T follicular helper cell (primary cell): ENCODE measurements at regions not wholly inside any gene's neighbourhood (a gene's known extent, or its start where the extent isn't known, plus 50 kb on each side); places are given as distances from the start of the nearest gene placed in this dataset.
"Not testable (repeated sequence)": the region's sequence is repeated elsewhere in the genome, so short reads cannot be mapped to it uniquely, and the experiment has no call there.

ENCODE experiments used
- DNase-seq: peaks from one replicate; pipeline ENCODE4 v3.0.0-alpha.2; 2020; ENCODE audit warnings: low read depth

GRCh38 chr10:29725133-29725720, 90.5 kb upstream of the SVIL start:
- no peak for DNase-seq

GRCh38 chr10:29723726-29724125, 89.0 kb upstream of the SVIL start:
- no peak for DNase-seq

- DNase-seq, result no peak
Measured at GRCh38 chr10:29722777-29723176, 88.0 kb upstream of the SVIL start.

- DNase-seq, result no peak
Measured at GRCh38 chr10:29720149-29720548, 85.4 kb upstream of the SVIL start.

- DNase-seq, result no peak
Measured at GRCh38 chr10:29719281-29719675, 84.5 kb upstream of the SVIL start.

GRCh38 chr10:29715296-29715695, 80.5 kb upstream of the SVIL start:
- DNase-seq, result no peak

- no peak for DNase-seq
Measured at GRCh38 chr10:29714096-29714874, 79.5 kb upstream of the SVIL start.

GRCh38 chr10:29713450-29713849, 78.7 kb upstream of the SVIL start:
- no peak for DNase-seq

- no peak for DNase-seq
Measured at GRCh38 chr10:29712108-29712507, 77.3 kb upstream of the SVIL start.

GRCh38 chr10:29710128-29710527, 75.4 kb upstream of the SVIL start:
- no peak for DNase-seq

GRCh38 chr10:29709484-29710002, 74.8 kb upstream of the SVIL start:
- DNase-seq, result no peak

GRCh38 chr10:29703271-29703670, 68.5 kb upstream of the SVIL start:
- DNase-seq, result no peak

- DNase-seq, result no peak
Measured at GRCh38 chr10:29702273-29703164, 67.7 kb upstream of the SVIL start.

GRCh38 chr10:29701306-29701705, 66.5 kb upstream of the SVIL start:
- DNase-seq, result no peak

- no peak for DNase-seq
Measured at GRCh38 chr10:29699621-29700020, 64.8 kb upstream of the SVIL start.

- DNase-seq, result no peak
Measured at GRCh38 chr10:29698773-29699490, 64.2 kb upstream of the SVIL start.

- DNase-seq, result not testable (repeated sequence)
Measured at GRCh38 chr10:29696581-29696980, 61.8 kb upstream of the SVIL start.

GRCh38 chr10:29694121-29694520, 59.4 kb upstream of the SVIL start:
- no peak for DNase-seq

- no peak for DNase-seq
Measured at GRCh38 chr10:29692121-29692539, 57.4 kb upstream of the SVIL start.

- no peak for DNase-seq
Measured at GRCh38 chr10:29691564-29692072, 56.8 kb upstream of the SVIL start.

GRCh38 chr10:29689001-29689400, 54.2 kb upstream of the SVIL start:
- no peak for DNase-seq

- no peak for DNase-seq
Measured at GRCh38 chr10:29688230-29688661, 53.5 kb upstream of the SVIL start.
